SK-N-SH treated with all-trans-retinoic acid at 6 μM for 48 hours (cell line): ENCODE measurements at regions not wholly inside any gene's neighbourhood (a gene's known extent, or its start where the extent isn't known, plus 50 kb on each side); places are given as distances from the start of the nearest gene placed in this dataset.

Experiments used
- ATAC-seq: fragments of 200-7000 bp; cut with Tn5 transposase; 3 replicates; pipeline ENCODE4 v1.9.1; 2020; ENCODE audit warnings: mild to moderate bottlenecking, moderate library complexity
- ARNTL ChIP-seq: fragments of 450-650 bp; formaldehyde crosslinking; IDR thresholded peaks from 2 replicates; pipeline ENCODE4 v1.5.0; 2020; ENCODE audit warnings: low read depth, mild to moderate bottlenecking, moderate library complexity, borderline replicate concordance
- BACH2 ChIP-seq: fragments of 250-450 bp; sonication (Bioruptor Pico); IDR thresholded peaks from 2 replicates; pipeline ENCODE4 v1.9.0; 2021; ENCODE audit warnings: mild to moderate bottlenecking, borderline replicate concordance
- CSDC2 ChIP-seq: fragments of 250-450 bp; sonication (Bioruptor Pico); IDR thresholded peaks from 2 replicates; pipeline ENCODE4 v1.5.0; 2020; ENCODE audit warnings: mild to moderate bottlenecking, moderate library complexity
- GLIS3 ChIP-seq: fragments of 250-450 bp; sonication (Bioruptor Pico); IDR thresholded peaks from 2 replicates; pipeline ENCODE4 v1.5.0; 2020; ENCODE audit warnings: mild to moderate bottlenecking, moderate library complexity
- ISL1 ChIP-seq: fragments of 250-450 bp; sonication (Bioruptor Pico); IDR thresholded peaks from 2 replicates; pipeline ENCODE4 v2.1.2; 2022; ENCODE audit warnings: mild to moderate bottlenecking, moderate library complexity
- OSR1 ChIP-seq: fragments of 250-450 bp; sonication (Bioruptor Pico); IDR thresholded peaks from 2 replicates; pipeline ENCODE4 v1.8.0; 2022; ENCODE audit warnings: moderate library complexity, mild to moderate bottlenecking, inconsistent platforms
- POU6F1 ChIP-seq: fragments of 250-450 bp; sonication (Bioruptor Pico); IDR thresholded peaks from 2 replicates; pipeline ENCODE4 v1.8.0; 2021; ENCODE audit warnings: low read depth, mild to moderate bottlenecking, moderate library complexity, borderline replicate concordance
- PPARA ChIP-seq: fragments of 250-450 bp; sonication (Bioruptor Pico); IDR thresholded peaks from 2 replicates; pipeline ENCODE4 v1.5.0; 2020; ENCODE audit warnings: mild to moderate bottlenecking, borderline replicate concordance
- RARB ChIP-seq: fragments of 250-450 bp; sonication (Bioruptor Pico); IDR thresholded peaks from 2 replicates; pipeline ENCODE4 v1.8.0; 2021; ENCODE audit warnings: mild to moderate bottlenecking, moderate library complexity
- SNAI2 ChIP-seq: fragments of 250-450 bp; sonication (Bioruptor Pico); IDR thresholded peaks from 2 replicates; pipeline ENCODE4 v1.5.0; 2020; ENCODE audit warnings: mild to moderate bottlenecking, moderate library complexity
- TCF4 ChIP-seq: fragments of 250-450 bp; sonication (Bioruptor Pico); IDR thresholded peaks from 2 replicates; pipeline ENCODE4 v1.8.0; 2021; ENCODE audit warnings: mild to moderate bottlenecking, moderate library complexity, borderline replicate concordance
- TOX ChIP-seq: fragments of 250-450 bp; sonication (Bioruptor Pico); IDR thresholded peaks from 2 replicates; pipeline ENCODE4 v1.8.0; 2021; ENCODE audit warnings: mild to moderate bottlenecking, moderate library complexity, borderline replicate concordance
- ZC3H10 ChIP-seq: fragments of 250-450 bp; sonication (Bioruptor Pico); IDR thresholded peaks from 2 replicates; pipeline ENCODE4 v1.5.1; 2021; ENCODE audit warnings: mild to moderate bottlenecking, moderate library complexity
- ZFP3 ChIP-seq: fragments of 250-450 bp; sonication (Bioruptor Pico); IDR thresholded peaks from 2 replicates; pipeline ENCODE4 v1.5.0; 2020; ENCODE audit warnings: mild to moderate bottlenecking, moderate library complexity
- ZNF565 ChIP-seq: fragments of 450-650 bp; formaldehyde crosslinking; conservative IDR thresholded peaks from 2 replicates; pipeline ENCODE4 v1.5.0; 2020; ENCODE audit warnings: low read depth, mild to moderate bottlenecking, moderate library complexity
- ZNF70 ChIP-seq: fragments of 450-650 bp; formaldehyde crosslinking; IDR thresholded peaks from 2 replicates; pipeline ENCODE4 v1.5.0; 2020; ENCODE audit warnings: mild to moderate bottlenecking, moderate library complexity
- ZNF8 ChIP-seq: fragments of 450-650 bp; formaldehyde crosslinking; IDR thresholded peaks from 2 replicates; pipeline ENCODE4 v1.5.0; 2020; ENCODE audit warnings: mild to moderate bottlenecking, moderate library complexity
- TF ChIP-seq, protein P1 (sequence below): fragments of 250-450 bp; sonication (Bioruptor Pico); IDR thresholded peaks from 2 replicates; pipeline ENCODE4 v1.5.0; 2020; ENCODE audit warnings: mild to moderate bottlenecking, moderate library complexity
- TF ChIP-seq, protein P2 (sequence below): fragments of 250-450 bp; sonication (Bioruptor Pico); IDR thresholded peaks from 2 replicates; pipeline ENCODE4 v1.5.1; 2020; ENCODE audit warnings: low read depth, mild to moderate bottlenecking, moderate library complexity
- TF ChIP-seq, protein P3 (sequence below): fragments of 250-450 bp; sonication (Bioruptor Pico); IDR thresholded peaks from 2 replicates; pipeline ENCODE4 v1.5.1; 2021; ENCODE audit warnings: mild to moderate bottlenecking, moderate library complexity
- TF ChIP-seq, protein P4 (sequence below): fragments of 250-450 bp; sonication (Bioruptor Pico); IDR thresholded peaks from 2 replicates; pipeline ENCODE4 v1.8.0; 2020; ENCODE audit warnings: mild to moderate bottlenecking, moderate library complexity, borderline replicate concordance

DNA sequence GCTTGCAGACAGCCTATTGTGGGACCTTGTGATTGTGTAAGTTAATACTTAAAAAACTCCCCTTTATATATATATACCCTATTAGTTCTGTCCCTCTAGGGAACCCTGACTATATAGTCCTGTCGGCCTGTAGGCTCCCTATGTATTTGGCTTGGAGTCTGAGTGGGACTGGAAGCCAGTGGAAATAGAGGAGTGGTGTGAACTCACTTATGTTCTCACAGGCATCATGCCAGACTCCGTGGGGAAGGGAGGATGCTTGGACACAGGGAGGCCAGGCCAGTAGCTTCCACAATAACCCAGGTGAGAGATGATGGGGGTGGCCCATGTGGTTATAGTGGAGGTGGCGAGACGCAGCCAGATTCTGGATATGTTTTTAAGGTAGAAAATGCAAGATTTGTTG, 136.7 kb upstream of the SYT6 start:
- TF ChIP-seq ISL1 (CRISPR knock-in tag) = no peak
- TF ChIP-seq POU6F1 (CRISPR knock-in tag) = no peak
- TF ChIP-seq, protein P1, sequence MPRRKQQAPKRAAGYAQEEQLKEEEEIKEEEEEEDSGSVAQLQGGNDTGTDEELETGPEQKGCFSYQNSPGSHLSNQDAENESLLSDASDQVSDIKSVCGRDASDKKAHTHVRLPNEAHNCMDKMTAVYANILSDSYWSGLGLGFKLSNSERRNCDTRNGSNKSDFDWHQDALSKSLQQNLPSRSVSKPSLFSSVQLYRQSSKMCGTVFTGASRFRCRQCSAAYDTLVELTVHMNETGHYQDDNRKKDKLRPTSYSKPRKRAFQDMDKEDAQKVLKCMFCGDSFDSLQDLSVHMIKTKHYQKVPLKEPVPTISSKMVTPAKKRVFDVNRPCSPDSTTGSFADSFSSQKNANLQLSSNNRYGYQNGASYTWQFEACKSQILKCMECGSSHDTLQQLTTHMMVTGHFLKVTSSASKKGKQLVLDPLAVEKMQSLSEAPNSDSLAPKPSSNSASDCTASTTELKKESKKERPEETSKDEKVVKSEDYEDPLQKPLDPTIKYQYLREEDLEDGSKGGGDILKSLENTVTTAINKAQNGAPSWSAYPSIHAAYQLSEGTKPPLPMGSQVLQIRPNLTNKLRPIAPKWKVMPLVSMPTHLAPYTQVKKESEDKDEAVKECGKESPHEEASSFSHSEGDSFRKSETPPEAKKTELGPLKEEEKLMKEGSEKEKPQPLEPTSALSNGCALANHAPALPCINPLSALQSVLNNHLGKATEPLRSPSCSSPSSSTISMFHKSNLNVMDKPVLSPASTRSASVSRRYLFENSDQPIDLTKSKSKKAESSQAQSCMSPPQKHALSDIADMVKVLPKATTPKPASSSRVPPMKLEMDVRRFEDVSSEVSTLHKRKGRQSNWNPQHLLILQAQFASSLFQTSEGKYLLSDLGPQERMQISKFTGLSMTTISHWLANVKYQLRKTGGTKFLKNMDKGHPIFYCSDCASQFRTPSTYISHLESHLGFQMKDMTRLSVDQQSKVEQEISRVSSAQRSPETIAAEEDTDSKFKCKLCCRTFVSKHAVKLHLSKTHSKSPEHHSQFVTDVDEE (CRISPR knock-in tag) = no peak
- no peak for TF ChIP-seq BACH2 (CRISPR knock-in tag)
- no peak for TF ChIP-seq ARNTL (CRISPR knock-in tag)
- TF ChIP-seq RARB = no peak
- no peak for TF ChIP-seq TOX (CRISPR knock-in tag)
- TF ChIP-seq, protein P2, sequence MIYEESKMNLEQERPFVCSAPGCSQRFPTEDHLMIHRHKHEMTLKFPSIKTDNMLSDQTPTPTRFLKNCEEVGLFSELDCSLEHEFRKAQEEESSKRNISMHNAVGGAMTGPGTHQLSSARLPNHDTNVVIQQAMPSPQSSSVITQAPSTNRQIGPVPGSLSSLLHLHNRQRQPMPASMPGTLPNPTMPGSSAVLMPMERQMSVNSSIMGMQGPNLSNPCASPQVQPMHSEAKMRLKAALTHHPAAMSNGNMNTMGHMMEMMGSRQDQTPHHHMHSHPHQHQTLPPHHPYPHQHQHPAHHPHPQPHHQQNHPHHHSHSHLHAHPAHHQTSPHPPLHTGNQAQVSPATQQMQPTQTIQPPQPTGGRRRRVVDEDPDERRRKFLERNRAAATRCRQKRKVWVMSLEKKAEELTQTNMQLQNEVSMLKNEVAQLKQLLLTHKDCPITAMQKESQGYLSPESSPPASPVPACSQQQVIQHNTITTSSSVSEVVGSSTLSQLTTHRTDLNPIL (CRISPR knock-in tag) = no peak
- no peak for TF ChIP-seq ZNF70
- no peak for TF ChIP-seq ZNF565 (CRISPR knock-in tag)
- no peak for TF ChIP-seq ZC3H10 (CRISPR knock-in tag)
- no peak for TF ChIP-seq ZFP3 (CRISPR knock-in tag)
- TF ChIP-seq SNAI2 (CRISPR knock-in tag) = no peak
- TF ChIP-seq, protein P3, sequence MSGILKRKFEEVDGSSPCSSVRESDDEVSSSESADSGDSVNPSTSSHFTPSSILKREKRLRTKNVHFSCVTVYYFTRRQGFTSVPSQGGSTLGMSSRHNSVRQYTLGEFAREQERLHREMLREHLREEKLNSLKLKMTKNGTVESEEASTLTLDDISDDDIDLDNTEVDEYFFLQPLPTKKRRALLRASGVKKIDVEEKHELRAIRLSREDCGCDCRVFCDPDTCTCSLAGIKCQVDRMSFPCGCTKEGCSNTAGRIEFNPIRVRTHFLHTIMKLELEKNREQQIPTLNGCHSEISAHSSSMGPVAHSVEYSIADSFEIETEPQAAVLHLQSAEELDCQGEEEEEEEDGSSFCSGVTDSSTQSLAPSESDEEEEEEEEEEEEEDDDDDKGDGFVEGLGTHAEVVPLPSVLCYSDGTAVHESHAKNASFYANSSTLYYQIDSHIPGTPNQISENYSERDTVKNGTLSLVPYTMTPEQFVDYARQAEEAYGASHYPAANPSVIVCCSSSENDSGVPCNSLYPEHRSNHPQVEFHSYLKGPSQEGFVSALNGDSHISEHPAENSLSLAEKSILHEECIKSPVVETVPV = no peak
- no peak for TF ChIP-seq OSR1 (CRISPR knock-in tag)
- no peak for TF ChIP-seq TCF4 (CRISPR knock-in tag)
- TF ChIP-seq, all 23 proteins: peak for 0
- no peak for ATAC-seq

GRCh38 chr1:114289824-114290223, 136.2 kb upstream of the SYT6 start:
- ATAC-seq = no peak

More at GRCh38 chr1:114289824-114290223, 136.2 kb upstream of the SYT6 start:
- TF ChIP-seq BACH2 (CRISPR knock-in tag) = no peak
- TF ChIP-seq POU6F1 (CRISPR knock-in tag) = no peak
- no peak for TF ChIP-seq GLIS3 (CRISPR knock-in tag)
- TF ChIP-seq ZNF70 = no peak
- TF ChIP-seq, protein P3 = no peak
- TF ChIP-seq OSR1 (CRISPR knock-in tag) = no peak
- TF ChIP-seq, protein P4, sequence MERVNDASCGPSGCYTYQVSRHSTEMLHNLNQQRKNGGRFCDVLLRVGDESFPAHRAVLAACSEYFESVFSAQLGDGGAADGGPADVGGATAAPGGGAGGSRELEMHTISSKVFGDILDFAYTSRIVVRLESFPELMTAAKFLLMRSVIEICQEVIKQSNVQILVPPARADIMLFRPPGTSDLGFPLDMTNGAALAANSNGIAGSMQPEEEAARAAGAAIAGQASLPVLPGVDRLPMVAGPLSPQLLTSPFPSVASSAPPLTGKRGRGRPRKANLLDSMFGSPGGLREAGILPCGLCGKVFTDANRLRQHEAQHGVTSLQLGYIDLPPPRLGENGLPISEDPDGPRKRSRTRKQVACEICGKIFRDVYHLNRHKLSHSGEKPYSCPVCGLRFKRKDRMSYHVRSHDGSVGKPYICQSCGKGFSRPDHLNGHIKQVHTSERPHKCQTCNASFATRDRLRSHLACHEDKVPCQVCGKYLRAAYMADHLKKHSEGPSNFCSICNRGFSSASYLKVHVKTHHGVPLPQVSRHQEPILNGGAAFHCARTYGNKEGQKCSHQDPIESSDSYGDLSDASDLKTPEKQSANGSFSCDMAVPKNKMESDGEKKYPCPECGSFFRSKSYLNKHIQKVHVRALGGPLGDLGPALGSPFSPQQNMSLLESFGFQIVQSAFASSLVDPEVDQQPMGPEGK (CRISPR knock-in tag) = no peak
- no peak for TF ChIP-seq ZC3H10 (CRISPR knock-in tag)
- TF ChIP-seq ZNF565 (CRISPR knock-in tag) = no peak
- no peak for TF ChIP-seq ARNTL (CRISPR knock-in tag)
- no peak for TF ChIP-seq TOX (CRISPR knock-in tag)
- TF ChIP-seq CSDC2 (CRISPR knock-in tag) = no peak
- no peak for TF ChIP-seq ZNF8 (CRISPR knock-in tag)
- TF ChIP-seq RARB = no peak
- TF ChIP-seq PPARA (CRISPR knock-in tag) = no peak
- no peak for TF ChIP-seq ISL1 (CRISPR knock-in tag)
- TF ChIP-seq, protein P1 (CRISPR knock-in tag) = no peak
- TF ChIP-seq, all 23 proteins: peak for 0
